ENCODE measurements at regions not wholly inside any gene's neighbourhood (a gene's known extent, or its start where the extent isn't known, plus 50 kb on each side); places are given as distances from the start of the nearest gene placed in this dataset.
"Not testable (repeated sequence)": the region's sequence is repeated elsewhere in the genome, so short reads cannot be mapped to it uniquely, and the experiment has no call there.

DNA sequence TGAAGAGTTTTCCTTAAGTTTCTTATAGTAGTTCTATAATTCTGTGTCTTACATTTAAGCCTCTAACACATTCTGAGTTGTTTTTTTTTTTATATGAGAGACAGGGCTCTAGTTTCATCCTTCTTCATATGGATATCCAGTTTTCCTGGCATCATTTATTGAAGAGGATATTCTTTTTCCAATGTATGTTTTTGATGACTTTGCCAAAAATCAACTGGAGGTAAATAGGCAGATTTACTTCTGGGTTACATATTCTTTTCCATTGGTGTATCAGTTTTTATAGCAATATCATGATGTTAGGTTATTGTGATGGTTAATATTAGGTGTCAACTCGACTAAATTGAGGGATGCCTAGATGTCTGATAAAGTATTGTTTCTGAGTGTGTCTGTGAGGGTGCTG, 650.7 kb upstream of the GRID2 start:
- intact Hi-C loops (cut with micrococcal nuclease), result no loop called here
- ATAC-seq (no peak), DNase-seq (no peak)

GRCh38 chr4:91681091-91681490, 622.7 kb upstream of the GRID2 start:
- DNase-seq (no peak), ATAC-seq (no peak)
- intact Hi-C loops (cut with micrococcal nuclease), result no loop called here

- intact Hi-C loops (cut with micrococcal nuclease), result no loop called here
- ATAC-seq, result no peak
Observed at GRCh38 chr4:91681544-91681943, 622.2 kb upstream of the GRID2 start.

GRCh38 chr4:91684955-91685354, 618.8 kb upstream of the GRID2 start:
- DNase-seq (no peak), ATAC-seq (no peak)
- intact Hi-C loops (cut with micrococcal nuclease), result no loop called here

More at GRCh38 chr4:91681544-91681943, 622.2 kb upstream of the GRID2 start:
- DNase-seq, result no peak

GRCh38 chr4:91688413-91688812, 615.4 kb upstream of the GRID2 start:
- intact Hi-C loops (cut with micrococcal nuclease), result no loop called here
- DNase-seq, result no peak
- no peak for ATAC-seq

DNA sequence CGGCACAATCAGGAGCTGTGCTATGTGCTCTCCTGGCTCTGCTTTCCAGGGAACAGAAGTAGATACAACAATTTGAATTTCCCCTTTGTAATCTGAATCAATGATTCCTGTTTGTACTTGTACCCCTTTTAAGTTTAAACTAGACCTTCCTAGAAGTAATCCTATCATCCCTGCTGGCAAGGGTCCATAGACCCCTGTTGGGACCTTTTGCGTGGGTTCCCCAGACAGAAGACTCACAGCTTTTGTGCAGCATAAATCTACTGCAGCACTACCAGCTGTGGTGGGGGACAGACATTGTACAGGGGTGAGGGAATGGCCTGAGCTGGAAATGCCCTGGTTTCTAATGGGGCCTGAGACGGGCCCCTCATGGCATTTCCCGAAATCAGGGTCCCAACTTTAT, 604.1 kb upstream of the GRID2 start:
- DNase-seq; ATAC-seq; intact Hi-C loops (cut with micrococcal nuclease): not testable (repeated sequence)

GRCh38 chr4:91729851-91730250, 573.9 kb upstream of the GRID2 start:
- DNase-seq, result no peak
- ATAC-seq, result no peak
- intact Hi-C loops (cut with micrococcal nuclease), result no loop called here

- intact Hi-C loops (cut with micrococcal nuclease), result no loop called here
- no peak for DNase-seq
- ATAC-seq, result no peak
Observed at GRCh38 chr4:91734682-91735081, 569.1 kb upstream of the GRID2 start.

- DNase-seq; ATAC-seq; intact Hi-C loops (cut with micrococcal nuclease): not testable (repeated sequence)
Observed at GRCh38 chr4:91738831-91739230, 564.9 kb upstream of the GRID2 start.

DNA sequence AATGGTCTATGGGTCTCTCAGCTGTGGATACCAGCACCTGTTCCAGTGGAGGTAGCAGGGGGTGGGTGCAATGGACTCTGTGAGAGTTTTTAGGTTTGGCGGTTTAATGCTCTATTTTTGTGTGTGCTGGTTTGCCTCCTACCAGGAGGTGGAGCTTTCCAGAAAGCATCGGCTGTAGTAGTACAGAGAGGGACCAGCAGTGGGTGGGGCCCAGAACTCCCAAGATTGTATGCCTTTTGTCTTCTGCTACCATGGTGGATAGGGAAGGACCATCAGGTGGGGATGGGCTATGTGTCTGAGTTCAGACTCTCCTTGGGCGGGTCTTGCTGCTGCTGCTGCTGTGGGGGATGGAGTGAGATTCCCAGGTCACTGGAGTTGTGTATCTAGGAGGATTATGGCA, 557.2 kb upstream of the GRID2 start:
- ATAC-seq, result no peak
- intact Hi-C loops (cut with micrococcal nuclease), result no loop called here
- no peak for DNase-seq

DNA sequence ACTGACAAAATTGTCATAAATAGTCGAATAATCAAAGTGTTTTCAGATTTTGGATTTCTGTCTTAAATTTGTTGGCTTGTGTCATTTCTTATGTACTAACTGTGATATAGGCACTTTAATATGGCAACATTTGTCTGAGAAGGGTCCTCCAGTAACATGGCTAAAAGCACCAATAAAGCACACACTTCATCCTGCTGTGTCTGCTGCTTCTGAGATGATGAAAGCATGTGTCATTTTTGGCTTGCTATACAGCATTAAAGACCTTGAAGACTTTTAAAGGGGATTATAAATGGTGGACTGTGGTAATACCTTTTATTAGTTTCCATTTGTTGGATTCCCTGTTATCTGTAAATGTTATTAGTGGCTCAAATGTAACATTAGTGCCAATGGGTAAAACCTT, 551.8 kb upstream of the GRID2 start:
- DNase-seq, result no peak
- no peak for ATAC-seq
- intact Hi-C loops (cut with micrococcal nuclease), result no loop called here

GRCh38 chr4:91754716-91755115, 549.0 kb upstream of the GRID2 start:
- no peak for ATAC-seq
- intact Hi-C loops (cut with micrococcal nuclease), result no loop called here
- DNase-seq, result no peak

- ATAC-seq, result peak; percentile 25
Observed at GRCh38 chr4:91758487-91758886, 545.3 kb upstream of the GRID2 start.

DNA sequence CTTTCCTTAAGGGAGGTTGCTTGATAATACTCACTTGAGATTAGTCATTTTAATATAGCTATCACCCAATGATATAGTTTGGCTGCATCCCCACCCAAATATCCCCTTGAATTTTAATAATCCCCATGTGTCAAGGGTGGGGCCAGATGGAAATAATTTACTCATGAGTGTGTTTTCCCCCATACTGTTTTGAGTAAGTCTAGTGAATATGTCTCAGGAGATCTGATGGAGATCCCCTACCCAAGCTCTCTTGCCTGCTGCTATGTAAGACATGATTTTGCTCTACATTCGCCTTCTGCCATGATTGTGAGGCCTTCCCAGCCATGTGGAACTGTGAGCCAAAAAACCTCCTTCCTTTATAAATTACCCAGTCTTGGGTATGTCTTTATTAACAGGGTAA, 539.7 kb upstream of the GRID2 start:
- no peak for ATAC-seq
- intact Hi-C loops (cut with micrococcal nuclease), result no loop called here
- DNase-seq, result no peak

More at GRCh38 chr4:91758487-91758886, 545.3 kb upstream of the GRID2 start:
- intact Hi-C loops (cut with micrococcal nuclease), result no loop called here
- no peak for DNase-seq

- intact Hi-C loops (cut with micrococcal nuclease), result no loop called here
- ATAC-seq, result no peak
- no peak for DNase-seq
Observed at GRCh38 chr4:91769912-91770311, 533.9 kb upstream of the GRID2 start.

DNA sequence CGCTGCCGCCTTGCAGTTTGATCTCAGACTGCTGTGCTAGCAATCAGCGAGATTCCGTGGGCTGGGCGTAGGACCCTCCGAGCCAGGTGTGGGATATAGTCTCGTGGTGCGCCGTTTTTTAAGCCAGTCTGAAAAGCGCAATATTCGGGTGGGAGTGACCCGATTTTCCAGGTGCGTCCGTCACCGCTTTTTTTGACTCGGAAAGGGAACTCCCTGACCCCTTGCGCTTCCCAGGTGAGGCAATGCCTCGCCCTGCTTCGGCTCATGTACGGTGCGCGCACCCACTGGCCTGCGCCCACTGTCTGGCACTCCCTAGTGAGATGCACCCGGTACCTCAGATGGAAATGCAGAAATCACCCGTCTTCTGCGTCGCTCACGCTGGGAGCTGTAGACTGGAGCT, 512.1 kb upstream of the GRID2 start:
- intact Hi-C loops (cut with micrococcal nuclease); ATAC-seq; DNase-seq: not testable (repeated sequence)

DNA sequence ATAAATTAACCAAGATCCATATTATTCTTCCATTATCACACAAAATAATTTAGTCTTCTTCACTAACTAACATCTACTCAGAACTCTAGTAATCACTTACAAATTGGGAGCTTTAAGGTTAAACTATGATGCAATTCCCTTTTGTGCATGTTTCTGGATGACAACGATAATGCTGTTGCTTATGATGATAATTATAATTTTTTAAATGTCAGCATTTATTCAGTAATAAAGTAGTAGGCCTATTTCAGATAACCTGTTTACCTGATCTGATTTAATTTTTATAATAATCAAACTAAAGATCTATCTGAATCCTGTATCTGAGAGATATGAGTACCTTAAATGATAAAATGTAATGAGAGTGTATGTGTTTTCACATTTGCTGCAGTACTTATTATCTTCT, 507.8 kb upstream of the GRID2 start:
- ATAC-seq, result no peak
- no peak for DNase-seq
- intact Hi-C loops (cut with micrococcal nuclease), result no loop called here

DNA sequence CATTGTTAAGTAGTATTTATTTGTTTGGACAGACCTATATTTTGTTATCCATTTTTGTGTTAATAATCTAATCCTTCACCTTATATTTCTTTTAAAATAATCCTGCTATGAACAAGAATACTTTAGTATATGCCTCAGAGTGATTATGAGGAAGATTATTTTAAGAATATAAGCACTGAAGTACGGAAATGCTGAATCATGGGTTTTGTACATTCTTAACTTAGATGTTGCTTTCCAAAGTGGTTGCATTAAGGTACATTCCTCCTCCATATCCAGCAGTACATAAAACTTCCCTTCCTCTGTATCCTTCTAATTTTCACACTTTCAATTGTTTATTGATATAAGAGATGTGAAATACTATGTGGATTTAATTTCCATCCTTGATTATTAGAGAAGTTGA, 491.4 kb upstream of the GRID2 start:
- intact Hi-C loops (cut with micrococcal nuclease), result no loop called here
- DNase-seq, result no peak
- no peak for ATAC-seq

- no peak for ATAC-seq
- intact Hi-C loops (cut with micrococcal nuclease), result no loop called here
- no peak for DNase-seq
Observed at GRCh38 chr4:91824773-91825172, 479.0 kb upstream of the GRID2 start.

DNA sequence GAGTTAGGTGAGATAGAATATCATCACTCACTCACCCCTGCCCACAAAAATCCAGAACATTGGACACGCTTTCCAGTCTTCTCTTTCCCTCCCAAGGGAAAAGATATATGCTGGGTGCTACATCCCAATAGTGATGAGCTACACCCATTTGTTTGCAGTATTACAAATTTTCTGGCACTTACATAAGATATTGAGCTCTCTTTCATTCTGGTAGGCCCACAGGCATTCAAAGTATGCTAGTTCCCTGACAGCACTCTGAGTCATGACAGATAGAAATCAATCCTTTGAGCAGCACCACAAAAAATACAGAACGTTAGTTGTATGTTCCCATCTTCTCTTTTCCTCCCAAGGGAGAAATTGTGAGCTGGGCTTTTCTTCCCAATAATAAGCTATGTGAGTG, 477.6 kb upstream of the GRID2 start:
- no peak for ATAC-seq
- DNase-seq, result no peak
- intact Hi-C loops (cut with micrococcal nuclease), result no loop called here

DNA sequence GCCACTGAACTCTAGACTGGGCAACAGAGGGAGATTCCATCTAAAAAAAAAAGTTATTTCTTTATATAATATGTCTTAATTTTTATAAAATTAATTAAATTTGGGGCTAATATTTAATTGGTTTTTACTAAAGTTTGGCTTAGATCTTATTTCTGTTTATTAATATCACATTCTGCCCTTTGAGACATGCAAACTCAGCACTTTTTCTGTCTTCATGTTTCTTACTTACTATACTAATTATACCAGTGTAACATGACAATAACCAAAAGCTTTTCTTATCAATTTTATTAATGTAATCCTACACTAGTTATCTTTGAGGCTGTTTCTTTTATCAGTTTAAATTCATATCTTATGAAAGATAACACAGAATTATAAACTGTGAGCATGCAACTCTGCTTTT, 475.9 kb upstream of the GRID2 start:
- no peak for ATAC-seq
- intact Hi-C loops (cut with micrococcal nuclease), result no loop called here
- DNase-seq, result no peak

GRCh38 chr4:91829531-91829930, 474.2 kb upstream of the GRID2 start:
- ATAC-seq (no peak), DNase-seq (no peak)
- intact Hi-C loops (cut with micrococcal nuclease), result no loop called here
